ENCODE measurements at regions not wholly inside any gene's neighbourhood (a gene's known extent, or its start where the extent isn't known, plus 50 kb on each side); places are given as distances from the start of the nearest gene placed in this dataset.

GRCh38 chr6:15770347-15771143 lies 107.7 kb upstream of the DTNBP1 start:
- Histone ChIP-seq H3K9me2 (ENCODE audit: insufficient read depth) (peaks cover 3% of the 10 kb centered on the region; the same call in 1 of the 2 replicates), H3K27me3 (ENCODE audit: insufficient read depth) (no peaks in the 10 kb centered on the region), H3F3A (replicated peaks; ENCODE audit: low read depth) (no peaks in the 10 kb centered on the region), H3K79me2 (replicated peaks; ENCODE audit: insufficient read depth) (no peaks in the 10 kb centered on the region), H2AFZ (peak overlapping the region; percentile 52; the same call in 1 of the 2 replicates), H3K4me2 (no peak overlapping the region), H3K4me1 (ENCODE audit: insufficient read depth) (no peaks in the 10 kb centered on the region), H3K27ac (ENCODE audit: low read depth) (no peak overlapping the region), H3K36me3 (ENCODE audit: insufficient read depth) (no peaks in the 10 kb centered on the region), H4K20me1 (replicated peaks; ENCODE audit: insufficient read depth) (no peaks in the 10 kb centered on the region), H3K4me3 (no peak overlapping the region)
- DNase-seq (ENCODE audit: low spot score) (no peak), ATAC-seq (no peak)
- Mint-ChIP-seq H3K4me3 (no peak overlapping the region), H3K9me3 (no peaks in the 10 kb centered on the region), H3K27ac (no peak overlapping the region), H3K27me3 (ENCODE audit: insufficient read depth, low read depth, poor library complexity) (peaks cover 2% of the 10 kb centered on the region), H3K36me3 (ENCODE audit: low read depth) (no peaks in the 10 kb centered on the region), H3K4me1 (no peaks in the 10 kb centered on the region)
- TF ChIP-seq CTCF (conservative IDR thresholded peaks at IDR 0.05; ENCODE audit: low read depth in 2 of 2): 0 out of 4 replicates have a peak, but pooled peaks of 1 of the 2 experiments have one; percentile 12
- no peak for TF ChIP-seq POLR2AphosphoS5 (IDR thresholded peaks at IDR 0.05; ENCODE audit: low read depth)

GRCh38 chr6:15769511-15770018 lies 106.7 kb upstream of the DTNBP1 start:
- Histone ChIP-seq H3K27me3 (ENCODE audit: insufficient read depth) (no peaks in the 10 kb centered on the region), H3F3A (replicated peaks; ENCODE audit: low read depth) (no peaks in the 10 kb centered on the region), H3K4me1 (ENCODE audit: insufficient read depth) (no peaks in the 10 kb centered on the region), H3K4me2 (no peak overlapping the region), H2AFZ (peak overlapping the region; percentile 47; the same call in 1 of the 2 replicates), H3K4me3 (no peak overlapping the region), H3K27ac (ENCODE audit: low read depth) (no peak overlapping the region), H3K36me3 (ENCODE audit: insufficient read depth) (no peaks in the 10 kb centered on the region), H4K20me1 (replicated peaks; ENCODE audit: insufficient read depth) (no peaks in the 10 kb centered on the region), H3K9me2 (ENCODE audit: insufficient read depth) (peaks cover 3% of the 10 kb centered on the region; the same call in 1 of the 2 replicates), H3K79me2 (replicated peaks; ENCODE audit: insufficient read depth) (no peaks in the 10 kb centered on the region)
- H3K27me3 Mint-ChIP-seq (ENCODE audit: insufficient read depth, low read depth, poor library complexity): peaks cover 2% of the 10 kb centered on the region
- no peak for DNase-seq (ENCODE audit: low spot score)
- no peaks in the 10 kb centered on the region for H3K9me3 Mint-ChIP-seq
- no peak overlapping the region for H3K4me3 Mint-ChIP-seq
- no peaks in the 10 kb centered on the region for H3K36me3 Mint-ChIP-seq (ENCODE audit: low read depth)
- no peak for ATAC-seq
- H3K27ac Mint-ChIP-seq: no peak overlapping the region
- H3K4me1 Mint-ChIP-seq: no peaks in the 10 kb centered on the region
- no peak for TF ChIP-seq POLR2AphosphoS5 (IDR thresholded peaks at IDR 0.05; ENCODE audit: low read depth)
- TF ChIP-seq STAT1 (IDR thresholded peaks at IDR 0.05; ENCODE audit: unreplicated experiment): no peak
- TF ChIP-seq EZH2 (IDR thresholded peaks at IDR 0.05; ENCODE audit: low read depth, unreplicated experiment): no peak
- TF ChIP-seq EZH2phosphoT487 (IDR thresholded peaks at IDR 0.05; ENCODE audit: unreplicated experiment): no peak
- TF ChIP-seq ZNF462 (CRISPR knock-in tag; IDR thresholded peaks at IDR 0.05): no peak
- TF ChIP-seq ZNF114 (CRISPR knock-in tag; IDR thresholded peaks at IDR 0.05): no peak
- TF ChIP-seq REST (IDR thresholded peaks at IDR 0.05; ENCODE audit: unreplicated experiment): no peak
- no peak for TF ChIP-seq JUNB (IDR thresholded peaks at IDR 0.05; ENCODE audit: unreplicated experiment)
